ENCODE measurements at regions not wholly inside any gene's neighbourhood (a gene's known extent, or its start where the extent isn't known, plus 50 kb on each side); places are given as distances from the start of the nearest gene placed in this dataset.

DNA sequence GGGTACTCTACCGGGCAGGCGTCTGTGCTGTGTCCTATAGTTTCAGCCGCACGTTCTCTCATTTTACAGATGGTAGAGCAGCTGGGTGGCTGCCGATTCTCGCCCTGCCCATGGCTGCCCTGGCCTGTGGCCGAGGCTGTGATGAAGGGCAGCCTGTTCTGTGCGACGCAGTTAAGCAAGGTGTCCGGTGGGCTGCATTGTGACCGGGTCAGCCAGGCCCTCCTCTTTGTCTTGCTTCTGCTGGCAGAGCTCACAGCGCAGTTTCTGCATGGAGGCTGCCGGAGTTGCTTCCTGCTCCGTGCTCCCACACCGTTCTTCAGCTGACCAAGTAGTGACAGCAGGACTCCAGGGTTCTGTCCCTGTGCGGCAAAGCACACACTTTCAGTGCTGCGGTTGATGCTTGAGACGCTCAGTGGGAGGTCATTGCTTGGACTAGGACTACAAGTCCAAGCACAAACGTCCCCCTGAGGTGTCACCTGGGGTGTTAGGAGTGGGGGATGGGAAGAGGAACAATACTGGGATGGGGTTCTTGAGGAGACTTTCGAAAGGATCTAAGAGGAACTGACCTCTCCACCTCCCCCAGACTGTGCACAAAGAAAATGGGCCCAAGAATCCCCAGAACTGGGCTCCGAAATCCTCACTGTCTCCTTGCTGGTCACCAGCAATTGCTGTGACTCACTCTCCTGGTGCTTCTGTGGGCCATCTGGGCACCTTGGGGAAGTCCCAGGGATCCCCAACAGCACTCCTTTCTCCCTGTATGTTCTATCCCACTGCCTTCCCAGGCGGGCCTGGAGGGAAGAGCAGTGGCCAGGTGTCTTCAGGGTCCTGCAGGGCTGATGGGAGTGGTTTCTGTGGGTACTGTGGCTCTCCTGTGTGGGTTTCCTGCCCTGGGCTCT is 58.2 kb downstream of the GADD45G start:
- TF ChIP-seq CTCF (IDR thresholded peaks at IDR 0.05; ENCODE audit: low read length), result no peak
- no peak for TF ChIP-seq EZH2 (IDR thresholded peaks at IDR 0.05; ENCODE audit: borderline replicate concordance, low read length)

Measured in OCI-LY1 (cell line).